HG02884 (cell line): ENCODE measurements at regions not wholly inside any gene's neighbourhood (a gene's known extent, or its start where the extent isn't known, plus 50 kb on each side); places are given as distances from the start of the nearest gene placed in this dataset.
A peak's percentile ranks its signal among the peaks of the same experiment; 100 is the strongest.

Source experiments
- ATAC-seq: cut with Tn5 transposase; IDR thresholded peaks from one replicate; pipeline ENCODE4 v1.9.1; 2021; ENCODE audit warnings: mild to moderate bottlenecking, moderate library complexity; ENCODE audit not compliant: unreplicated experiment

DNA sequence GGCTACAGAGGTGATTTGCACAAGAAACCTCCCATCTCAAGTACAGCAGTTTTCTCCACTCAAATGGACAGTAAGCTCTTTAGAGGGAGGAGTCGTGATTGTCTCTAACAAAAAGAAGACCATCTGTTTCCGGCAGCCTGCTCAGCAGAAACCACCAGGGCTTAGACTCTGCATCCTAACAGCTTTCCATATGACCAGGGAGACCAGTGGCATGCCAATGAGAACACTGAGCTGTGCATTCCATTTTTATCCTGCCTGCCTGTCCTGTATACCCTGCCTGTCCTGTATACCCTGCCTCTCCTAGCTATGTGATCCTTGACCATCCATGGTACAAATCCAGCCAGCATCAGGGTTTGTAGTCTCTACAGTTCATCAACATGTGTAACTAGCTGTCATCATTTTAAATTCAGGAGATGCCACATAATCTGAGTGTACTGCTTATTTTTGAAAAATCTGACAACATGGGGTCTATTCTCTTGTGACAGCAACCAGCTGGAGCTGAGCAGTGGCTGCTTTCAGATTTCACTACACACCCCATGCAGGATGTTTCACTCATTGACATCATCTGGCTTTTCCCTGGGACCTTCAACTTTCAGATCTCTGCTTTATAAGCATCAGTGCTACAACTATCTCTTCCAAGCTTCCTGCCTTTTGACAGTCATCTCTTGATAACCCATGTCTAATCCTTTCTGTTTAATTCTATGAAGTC lies 50.5 kb upstream of the POU2AF2 start:
- no peak for ATAC-seq

DNA sequence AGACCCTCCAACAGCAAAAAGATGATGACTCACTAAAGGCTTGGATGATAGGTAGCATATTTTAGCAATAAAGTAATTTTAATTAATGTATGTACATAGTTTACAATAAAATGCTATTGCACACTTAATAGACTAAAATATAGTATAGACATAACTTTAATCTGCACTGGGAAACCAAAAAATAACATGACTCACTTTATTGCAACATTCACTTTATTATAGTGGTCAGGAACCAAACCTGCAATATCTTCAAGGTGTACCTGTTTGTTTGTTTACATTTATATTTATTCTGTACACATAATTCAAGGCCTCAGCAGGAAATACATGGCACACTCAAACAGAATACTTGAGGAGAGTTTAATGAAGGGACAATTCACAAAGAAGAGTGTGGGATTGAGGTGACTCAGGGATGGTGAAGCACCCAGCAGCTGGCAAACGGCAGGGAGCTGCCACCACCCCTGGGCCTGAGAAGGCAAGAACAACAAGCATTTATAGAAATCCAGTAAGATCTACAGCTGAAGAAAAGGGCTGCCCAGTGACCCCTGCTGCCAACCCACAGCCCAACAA lies 51.5 kb upstream of the POU2AF2 start:
- no peak for ATAC-seq

DNA sequence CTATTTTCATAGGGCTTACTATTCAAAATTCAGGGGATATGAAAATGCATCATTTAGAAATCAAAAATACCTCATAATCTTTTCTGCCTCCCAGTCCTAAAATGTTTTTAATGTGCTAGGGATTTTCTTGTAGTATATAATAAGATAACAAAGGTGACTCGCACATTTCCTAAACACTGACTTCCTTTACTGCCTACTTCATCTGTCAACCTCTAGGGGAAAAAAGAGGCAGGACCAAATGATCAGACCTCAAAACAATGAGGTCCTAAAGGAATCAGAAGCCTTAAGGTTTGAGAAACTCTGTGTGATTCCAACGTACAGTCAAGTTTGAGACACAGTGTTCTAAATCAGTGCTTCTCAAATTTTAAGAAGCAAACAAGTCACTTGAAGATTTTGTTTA lies 56.1 kb upstream of the POU2AF2 start:
- no peak for ATAC-seq

DNA sequence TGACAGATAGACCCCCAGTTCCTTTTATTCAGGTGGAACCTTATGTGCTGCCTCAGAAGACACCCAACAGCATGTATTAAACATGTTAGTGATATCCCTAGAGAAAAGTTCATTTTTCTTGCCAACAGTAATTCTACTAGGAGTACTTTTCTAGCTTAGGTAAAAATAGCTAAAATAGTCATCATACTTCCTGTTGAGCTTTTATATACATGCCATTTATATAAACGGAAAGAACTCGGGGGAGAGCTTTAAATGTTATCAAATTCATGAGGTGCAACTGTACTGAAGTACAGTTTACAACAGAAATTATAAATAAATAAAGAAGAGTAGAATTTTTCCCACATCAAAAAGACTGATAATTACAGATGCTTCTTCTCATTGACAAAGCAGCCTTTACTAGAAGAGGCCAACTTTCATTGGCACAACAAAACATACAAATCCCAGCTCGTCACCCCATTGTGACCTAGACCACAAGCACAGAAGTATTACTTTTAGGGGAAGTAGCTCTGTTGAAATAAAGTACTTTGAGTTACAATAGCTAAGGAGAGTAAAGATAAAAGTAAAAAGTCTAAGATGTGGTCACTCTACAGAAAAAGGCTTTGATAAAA lies 59.1 kb upstream of the POU2AF2 start:
- no peak for ATAC-seq

DNA sequence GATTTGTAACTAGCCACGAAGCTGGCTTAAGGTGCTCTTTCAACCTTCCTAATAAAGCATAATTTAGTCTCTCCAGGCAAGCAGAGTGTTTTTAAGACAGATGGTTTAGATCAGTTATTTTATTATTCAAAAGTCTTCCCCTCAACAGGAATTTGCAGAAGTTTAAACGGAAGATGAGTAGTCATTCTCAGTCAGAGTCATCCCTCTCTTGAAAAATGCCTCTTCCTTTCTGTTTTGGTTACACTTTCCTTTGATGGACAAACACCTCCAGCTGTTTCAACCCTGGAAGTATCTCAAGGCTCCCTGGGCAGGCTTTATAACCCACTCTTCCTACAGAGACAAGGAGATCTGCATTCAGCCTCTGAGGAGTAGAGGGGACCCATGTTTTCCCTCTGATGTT lies 60.3 kb upstream of the POU2AF2 start:
- no peak for ATAC-seq

DNA sequence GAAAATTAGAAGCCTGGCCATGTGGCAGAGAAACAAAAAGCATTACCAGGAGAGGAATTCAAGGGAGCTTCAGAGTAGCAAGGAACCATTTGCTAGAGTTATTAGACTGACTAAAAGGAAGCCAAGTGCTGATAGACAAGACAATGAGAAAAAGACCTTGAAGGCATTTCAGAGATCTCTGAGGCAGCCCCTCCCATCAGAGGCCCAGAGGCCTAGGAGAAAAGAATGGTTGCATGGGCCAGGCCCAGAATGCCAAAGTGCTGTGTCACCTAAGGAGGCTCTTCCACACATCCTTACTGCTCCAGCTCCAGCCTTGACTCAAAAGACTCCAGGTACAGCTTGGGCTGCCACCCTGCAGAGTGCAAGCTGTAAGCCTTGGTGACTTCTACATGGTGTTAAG lies 61.8 kb upstream of the POU2AF2 start:
- ATAC-seq, result no peak

DNA sequence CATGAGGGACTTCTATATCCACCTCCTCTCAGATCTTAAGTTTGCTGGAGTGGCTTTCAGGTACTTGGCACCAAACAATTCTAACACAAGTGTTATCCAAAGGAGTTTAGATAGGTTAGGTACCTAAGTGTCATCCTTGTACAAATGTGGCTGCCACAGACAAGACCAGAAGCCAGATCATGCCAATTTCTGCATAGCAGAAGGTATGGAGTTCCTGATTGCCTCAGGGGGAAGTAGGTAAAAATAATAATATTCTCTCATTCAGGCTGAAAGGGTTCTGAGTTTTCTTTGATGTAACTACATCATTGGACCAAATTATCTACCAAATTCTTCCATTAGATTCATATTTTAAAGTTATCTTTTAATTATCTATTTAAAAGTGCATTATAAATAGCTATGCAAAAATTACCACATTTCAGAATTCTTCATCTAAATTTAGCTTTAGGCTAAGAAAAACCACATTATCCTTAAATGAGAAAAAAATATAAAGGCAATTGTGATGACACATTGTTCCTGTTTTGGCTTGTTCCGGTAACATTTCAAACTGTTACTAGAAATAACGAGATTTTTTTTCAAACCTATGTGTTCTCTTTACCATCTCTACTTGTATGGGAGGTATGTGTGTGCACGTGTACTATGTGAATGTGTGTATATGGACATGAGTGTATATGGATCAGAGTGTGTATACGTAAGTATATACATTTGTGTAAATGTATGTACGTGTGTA lies 66.2 kb upstream of the POU2AF2 start:
- ATAC-seq, result no peak

DNA sequence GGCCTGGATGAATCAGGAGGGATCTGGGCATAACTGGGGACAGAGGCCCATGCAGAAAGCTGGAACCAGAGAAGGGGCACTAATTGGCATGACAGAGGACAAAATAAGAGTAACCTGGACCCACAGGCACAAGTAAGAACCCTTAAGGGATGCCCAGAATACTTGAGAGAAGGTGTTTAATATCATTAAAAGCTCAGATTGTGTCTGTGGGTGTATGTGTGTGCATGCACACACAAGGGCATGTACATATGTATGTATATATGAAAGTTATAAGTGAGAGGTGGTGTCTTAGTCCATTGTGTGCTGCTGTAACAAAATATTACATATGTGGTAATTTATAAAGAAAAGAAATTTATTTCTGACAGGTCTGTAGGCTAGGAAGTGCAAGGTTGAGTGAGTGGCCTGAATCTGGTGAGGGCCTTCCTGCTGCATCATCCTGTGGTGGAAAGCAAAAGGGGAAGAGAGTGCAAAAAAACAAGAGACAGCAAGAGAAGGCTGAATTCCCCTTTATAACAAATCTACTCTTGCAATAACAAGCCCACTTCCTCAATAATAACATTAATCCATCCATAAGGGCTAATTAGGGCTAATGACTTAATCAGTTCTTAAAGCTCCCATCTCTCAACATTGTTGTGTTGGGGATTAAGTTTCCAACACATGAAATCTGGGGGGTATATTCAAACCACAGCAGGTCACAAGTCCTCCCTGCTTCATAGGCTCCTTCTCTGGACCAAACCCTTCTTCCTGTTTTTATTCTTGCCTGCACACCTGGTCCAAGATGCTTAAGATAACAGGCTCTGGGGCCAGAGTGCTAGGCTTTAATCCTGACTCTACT lies 68.3 kb upstream of the POU2AF2 start:
- ATAC-seq, result peak; percentile 70

DNA sequence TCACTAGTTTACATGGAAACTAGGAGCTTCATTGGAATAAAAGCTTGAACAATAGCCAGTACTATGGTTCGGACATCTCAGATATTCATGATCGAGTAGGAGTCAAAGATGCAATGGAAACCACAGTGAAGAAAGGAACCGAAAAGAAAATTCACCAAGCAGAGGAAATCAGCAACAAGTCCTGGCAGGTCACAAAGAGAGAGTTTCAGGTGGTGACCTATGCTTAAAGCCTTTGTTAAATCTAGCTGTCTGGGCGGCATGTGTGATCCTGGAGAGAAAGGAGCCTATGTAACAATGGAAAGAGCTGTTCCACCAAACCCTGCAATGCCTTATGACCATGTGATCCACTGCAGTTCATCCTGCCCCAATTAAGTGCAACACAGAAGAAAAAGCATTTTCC lies 68.9 kb upstream of the POU2AF2 start:
- peak; percentile 28 for ATAC-seq

DNA sequence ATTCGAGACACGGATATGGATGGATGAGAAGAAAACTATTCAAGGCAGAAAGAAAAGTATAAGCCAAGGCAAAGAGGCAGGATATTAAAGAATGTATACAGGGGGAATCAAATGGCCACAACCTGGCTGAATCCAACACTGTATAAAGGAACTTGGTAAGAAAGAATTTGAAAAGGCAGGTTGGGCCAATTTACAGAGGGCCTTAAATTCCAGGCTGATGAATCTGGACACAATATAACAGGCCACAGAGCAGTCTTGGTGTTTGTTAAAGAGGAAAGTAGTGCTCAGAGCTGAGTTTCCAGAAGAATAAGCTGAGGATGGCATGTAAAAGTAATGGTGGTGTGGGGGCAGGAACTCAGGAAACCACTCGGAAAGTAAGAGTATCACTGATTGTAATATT lies 72.3 kb upstream of the POU2AF2 start:
- no peak for ATAC-seq

DNA sequence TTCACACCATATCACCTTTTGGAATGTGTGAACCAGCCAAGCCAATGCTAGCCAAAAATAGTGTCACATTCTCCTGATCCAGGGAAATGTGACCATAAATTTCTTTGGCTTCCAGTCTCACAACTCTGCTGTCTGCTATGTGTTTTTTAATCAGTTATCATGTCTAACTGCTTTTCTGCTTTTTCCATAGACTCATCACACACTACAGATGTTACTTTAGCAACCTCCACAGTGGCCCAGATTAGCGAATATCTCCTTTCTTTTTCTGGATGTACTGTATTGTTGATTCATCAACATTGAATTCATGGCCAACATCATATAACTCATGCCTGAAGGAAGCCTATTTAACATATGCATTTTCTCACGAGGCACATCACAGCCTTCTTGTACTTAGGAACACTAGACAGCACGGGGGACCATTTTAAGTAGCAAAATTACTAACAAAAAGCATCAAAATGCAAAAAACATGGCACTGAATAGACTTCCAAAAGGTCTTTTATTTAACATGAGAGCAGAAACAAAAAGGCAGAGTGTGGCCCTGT lies 73.1 kb upstream of the POU2AF2 start:
- no peak for ATAC-seq

DNA sequence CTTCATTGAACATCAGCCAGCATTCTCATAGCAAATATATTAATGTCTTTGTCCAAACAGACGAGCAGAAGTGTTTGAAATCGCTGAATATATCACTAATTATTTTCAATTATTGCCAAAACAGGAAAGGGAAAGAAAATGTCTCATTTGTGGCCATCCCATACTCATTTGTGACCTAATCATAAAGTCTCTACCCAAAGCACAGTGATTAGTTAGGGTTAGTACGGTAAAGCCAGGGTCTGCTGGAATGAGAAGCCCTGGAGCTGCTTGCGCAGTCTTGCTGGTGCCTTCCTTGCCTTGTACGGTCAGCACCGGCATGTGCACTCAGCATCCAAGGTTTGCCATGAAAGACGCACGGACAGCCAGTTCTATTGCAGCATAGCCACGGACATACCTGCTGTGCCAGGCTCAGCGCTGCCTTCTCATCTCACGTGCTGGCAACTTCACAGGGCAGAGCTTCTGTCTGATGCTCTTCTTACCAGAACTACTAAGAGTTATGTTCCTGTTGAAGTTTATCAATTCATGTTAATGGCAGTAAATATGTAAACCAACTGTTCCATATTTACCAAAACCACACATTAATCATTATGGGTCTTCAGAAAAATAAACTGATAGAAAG lies 74.7 kb upstream of the POU2AF2 start:
- ATAC-seq, result no peak

DNA sequence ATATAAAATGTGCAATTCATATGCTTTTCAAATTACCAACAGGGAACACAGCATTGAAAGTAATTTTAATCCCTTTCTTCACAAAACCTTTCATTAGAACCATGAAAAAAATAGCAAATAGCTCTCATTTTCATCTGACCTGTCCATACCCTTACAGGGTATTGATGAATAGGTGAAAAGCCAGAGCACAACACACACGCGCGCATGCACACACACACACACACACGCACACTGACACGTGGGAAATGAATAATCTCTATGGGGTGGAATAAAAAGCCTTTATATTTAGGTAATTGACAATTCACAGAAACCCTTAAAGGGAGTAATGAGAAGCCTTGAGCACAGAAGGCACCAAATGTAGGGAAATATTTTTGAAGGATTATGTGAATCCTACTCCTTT lies 76.2 kb upstream of the POU2AF2 start:
- no peak for ATAC-seq

DNA sequence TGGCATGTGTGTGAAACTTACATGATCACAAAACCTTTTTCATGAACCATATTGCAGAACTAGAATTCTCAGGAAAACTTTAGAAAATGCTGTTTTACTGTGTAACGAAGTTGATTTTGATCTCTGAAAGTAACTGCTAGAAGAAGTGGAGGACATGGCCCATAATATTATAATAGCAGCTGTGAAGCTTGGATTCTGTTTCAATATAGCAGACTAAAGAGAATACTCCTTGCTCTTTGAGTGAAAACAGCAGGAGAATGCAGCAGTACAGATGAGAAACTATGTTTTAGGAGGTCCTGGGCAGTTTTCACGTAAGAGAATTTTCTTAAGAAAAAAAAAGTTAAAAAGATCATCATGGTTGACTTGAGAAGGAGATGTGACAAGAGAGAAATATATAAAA lies 76.7 kb upstream of the POU2AF2 start:
- ATAC-seq, result no peak

DNA sequence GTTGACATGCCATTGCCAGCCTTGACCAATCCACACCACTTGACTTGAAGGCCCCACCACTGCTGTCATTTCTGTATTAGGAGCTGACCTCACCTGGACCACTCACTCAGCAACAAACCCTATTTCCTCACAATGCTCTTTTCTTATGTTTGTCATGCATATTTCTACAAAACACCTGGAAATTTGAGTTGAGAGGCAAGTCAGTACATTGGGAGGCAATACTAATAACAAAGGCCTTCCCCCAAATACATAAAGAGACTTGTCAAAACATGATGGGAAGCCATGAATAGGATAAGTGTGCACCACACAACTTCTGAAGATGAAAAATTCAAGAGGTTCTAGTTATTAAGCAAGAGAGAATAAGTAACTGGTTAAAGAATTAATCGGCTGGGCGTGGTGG lies 77.9 kb upstream of the POU2AF2 start:
- no peak for ATAC-seq

DNA sequence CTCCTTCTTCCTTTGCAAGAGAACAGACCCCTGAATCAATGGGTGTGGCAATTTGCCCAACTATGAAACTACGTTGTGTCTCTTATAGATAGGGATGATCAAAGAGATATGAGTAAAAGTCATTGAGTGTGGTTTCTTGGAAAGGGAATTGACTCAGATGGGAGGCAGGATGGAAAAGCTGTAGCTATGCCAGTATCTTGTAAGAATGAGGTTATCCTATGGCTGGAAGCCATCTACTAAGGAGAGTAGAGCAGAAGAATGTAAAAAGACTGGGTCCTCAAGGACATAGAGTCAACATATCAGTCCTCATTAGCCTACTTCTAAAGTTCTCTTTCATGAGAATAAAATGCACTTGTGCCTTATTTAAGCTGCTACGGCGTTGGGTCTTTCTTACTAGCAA lies 78.9 kb upstream of the POU2AF2 start:
- ATAC-seq, result no peak

DNA sequence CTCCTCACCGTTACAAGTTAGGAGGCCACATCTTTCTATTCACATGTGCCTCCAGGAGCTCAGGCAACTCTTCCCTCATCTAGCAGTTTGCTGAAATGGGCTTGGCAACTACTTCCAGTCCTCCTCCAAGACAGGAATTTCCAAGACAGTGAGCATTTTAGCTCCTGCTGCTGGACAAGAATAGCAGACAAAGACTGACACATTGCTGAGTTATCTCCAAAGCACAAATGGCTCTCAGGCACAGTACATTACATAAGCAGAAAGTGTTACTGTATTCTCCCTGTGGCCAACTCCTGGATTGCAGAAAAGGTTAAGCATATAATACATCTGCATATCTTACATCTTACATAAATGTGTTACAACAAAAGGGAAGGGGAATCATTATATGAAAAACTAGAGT lies 83.2 kb upstream of the POU2AF2 start:
- ATAC-seq, result no peak

DNA sequence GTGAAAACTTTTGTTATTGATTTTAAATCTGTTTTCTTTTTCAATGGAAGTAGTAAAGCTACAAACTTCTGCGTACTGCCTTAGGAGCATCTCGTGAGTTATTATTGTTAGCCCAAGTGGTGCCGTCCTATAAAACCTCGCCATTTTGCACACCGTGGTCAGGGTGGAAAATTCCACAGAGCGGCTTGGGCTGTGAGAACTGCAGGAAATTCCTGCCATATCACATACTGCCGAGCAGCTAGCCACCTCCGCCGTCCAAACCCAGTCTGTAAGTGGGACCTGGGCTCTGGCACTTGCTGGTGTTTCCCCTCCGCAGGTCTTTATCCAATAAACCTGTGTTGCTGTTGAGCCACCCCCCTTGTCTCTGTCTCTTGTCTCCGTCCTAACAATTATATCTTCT lies 88.0 kb upstream of the POU2AF2 start:
- no peak for ATAC-seq

DNA sequence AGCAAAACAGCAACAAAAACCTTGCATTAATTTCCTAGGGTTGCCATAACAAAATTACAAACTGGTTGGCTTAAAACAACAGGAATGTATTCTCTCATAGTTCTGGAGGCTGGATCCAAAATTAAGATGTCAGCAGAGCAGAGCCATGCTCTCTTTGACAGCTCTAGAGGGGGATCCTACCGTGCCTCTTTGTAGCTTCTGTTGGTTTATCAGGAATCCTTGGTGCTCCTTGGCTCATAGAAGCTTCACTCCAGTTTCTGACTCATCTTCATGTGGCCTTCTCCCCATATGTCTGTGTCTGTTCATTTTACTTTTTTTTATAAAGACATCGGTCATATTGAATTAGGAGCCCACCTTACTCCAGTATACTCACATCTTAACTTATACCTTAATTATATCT lies 90.5 kb upstream of the POU2AF2 start:
- ATAC-seq, result no peak

DNA sequence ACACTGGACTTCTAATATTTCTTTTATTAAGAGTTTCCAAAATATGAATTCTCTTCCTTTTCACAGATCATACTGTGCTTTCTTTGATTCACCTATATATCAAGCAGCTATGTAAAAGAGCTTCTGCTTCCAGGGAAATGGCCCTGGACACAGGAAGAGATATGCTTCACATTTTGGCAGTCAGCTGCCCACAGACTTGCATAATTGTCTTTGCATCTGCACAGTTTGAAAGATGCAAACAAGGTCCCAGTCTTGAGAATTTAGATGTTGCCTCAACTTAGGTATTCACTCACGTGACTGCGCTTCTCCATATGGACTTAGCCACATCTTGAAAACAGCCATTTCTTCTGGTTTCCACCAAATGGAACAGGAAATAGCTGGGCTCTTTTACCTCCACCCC lies 92.3 kb upstream of the POU2AF2 start:
- ATAC-seq, result no peak
